Peyer's patch (tissue), 4 donors: ENCODE measurements at regions not wholly inside any gene's neighbourhood (a gene's known extent, or its start where the extent isn't known, plus 50 kb on each side); places are given as distances from the start of the nearest gene placed in this dataset.

Experiments used
- POLR2A ChIP-seq, 2 donors: fragments of 450-650 bp; IDR thresholded peaks; one replicate each; pipeline ENCODE4 v1.5.1; 2017; ENCODE audit warnings: antibody characterized with exemption in 2 of 2, mild to moderate bottlenecking in 2 of 2, moderate library complexity in 2 of 2
- TF ChIP-seq, protein P1 (sequence below), 6 experiments: fragments of 450-650 bp in 4 of 6; fragments of 200-600 bp in 2 of 6; sonication (generic) in 1 of 6; IDR thresholded peaks; one replicate each; pipeline ENCODE4 v1.5.1; 2017 to 2019; ENCODE audit warnings: antibody characterized with exemption in 6 of 6, mild to moderate bottlenecking in 3 of 6, moderate library complexity in 1 of 6

DNA sequence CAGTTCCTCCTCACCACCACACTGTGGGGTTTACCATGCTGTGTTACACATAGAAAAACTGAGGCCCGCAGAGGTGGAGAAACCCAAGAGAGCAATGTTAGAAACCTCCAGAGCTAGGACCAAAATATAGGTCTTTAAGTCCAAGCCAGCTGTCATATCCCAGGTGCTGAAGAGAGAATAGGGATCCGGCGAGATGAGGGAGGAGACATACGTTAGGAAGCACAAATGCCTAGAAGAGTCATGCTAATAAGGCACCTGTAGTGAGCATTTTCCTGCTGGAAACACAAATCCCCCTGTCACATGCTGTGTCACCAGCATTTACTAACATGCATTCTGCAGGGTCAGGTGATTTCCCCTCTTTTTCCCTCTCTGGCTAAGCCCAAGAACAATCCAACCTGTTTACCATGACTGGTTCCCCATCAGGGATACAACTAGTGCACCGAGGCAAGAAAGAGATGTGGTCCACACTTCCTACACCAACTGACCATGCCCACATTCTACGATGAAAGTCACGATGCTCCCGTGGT is 168.6 kb upstream of the CAMK1G start:
- TF ChIP-seq, protein P1, sequence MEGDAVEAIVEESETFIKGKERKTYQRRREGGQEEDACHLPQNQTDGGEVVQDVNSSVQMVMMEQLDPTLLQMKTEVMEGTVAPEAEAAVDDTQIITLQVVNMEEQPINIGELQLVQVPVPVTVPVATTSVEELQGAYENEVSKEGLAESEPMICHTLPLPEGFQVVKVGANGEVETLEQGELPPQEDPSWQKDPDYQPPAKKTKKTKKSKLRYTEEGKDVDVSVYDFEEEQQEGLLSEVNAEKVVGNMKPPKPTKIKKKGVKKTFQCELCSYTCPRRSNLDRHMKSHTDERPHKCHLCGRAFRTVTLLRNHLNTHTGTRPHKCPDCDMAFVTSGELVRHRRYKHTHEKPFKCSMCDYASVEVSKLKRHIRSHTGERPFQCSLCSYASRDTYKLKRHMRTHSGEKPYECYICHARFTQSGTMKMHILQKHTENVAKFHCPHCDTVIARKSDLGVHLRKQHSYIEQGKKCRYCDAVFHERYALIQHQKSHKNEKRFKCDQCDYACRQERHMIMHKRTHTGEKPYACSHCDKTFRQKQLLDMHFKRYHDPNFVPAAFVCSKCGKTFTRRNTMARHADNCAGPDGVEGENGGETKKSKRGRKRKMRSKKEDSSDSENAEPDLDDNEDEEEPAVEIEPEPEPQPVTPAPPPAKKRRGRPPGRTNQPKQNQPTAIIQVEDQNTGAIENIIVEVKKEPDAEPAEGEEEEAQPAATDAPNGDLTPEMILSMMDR (IDR thresholded peaks at IDR 0.05) = no peak
- TF ChIP-seq POLR2A (IDR thresholded peaks at IDR 0.05) = no peak
